ENCODE measurements at regions not wholly inside any gene's neighbourhood (a gene's known extent, or its start where the extent isn't known, plus 50 kb on each side); places are given as distances from the start of the nearest gene placed in this dataset.

- Histone ChIP-seq H3K4me3 (no peak overlapping the region), H3K27ac (ENCODE audit: control insufficient read depth, insufficient read depth) (no peak overlapping the region), H2AFZ (ENCODE audit: control insufficient read depth, low read depth, low read length) (no peak overlapping the region), H3K79me2 (ENCODE audit: control insufficient read depth, insufficient read depth, low read length) (no peaks in the 10 kb centered on the region), H3K9ac (ENCODE audit: control insufficient read depth, insufficient read depth, low read length) (no peak overlapping the region), H3K4me2 (ENCODE audit: control insufficient read depth, insufficient read depth) (no peak overlapping the region), H3K4me1 (ENCODE audit: control insufficient read depth, insufficient read depth, low read length) (no peaks in the 10 kb centered on the region), H3K27me3 (replicated peaks in 1 of 2; ENCODE audit: control insufficient read depth in 2 of 2, insufficient read depth in 2 of 2, low read length in 1 of 2) (no peaks in the 10 kb centered on the region), H3K36me3 (ENCODE audit: control insufficient read depth in 2 of 2, insufficient read depth in 2 of 2, low read length in 1 of 2) (no peaks in the 10 kb centered on the region), H3K9me3 (replicated peaks; ENCODE audit: control insufficient read depth, insufficient read depth, low read length) (no peaks in the 10 kb centered on the region), H4K20me1 (ENCODE audit: control insufficient read depth, insufficient read depth) (no peaks in the 10 kb centered on the region)
- 7% methylated on average over 5 of the region's 5 CpGs for WGBS (ENCODE audit: insufficient coverage, insufficient replicate concordance, low lambda C conversion rate, missing lambda C conversion rate)
- ChIA-PET RAD21 (ENCODE audit: unreplicated experiment) (no interaction called here), SMC1A (ENCODE audit: uncharacterized antibody, unreplicated experiment) (no interaction called here), POLR2A (no interaction called here), CTCF (no interaction called here)
- DNase-seq (ENCODE audit: low read depth, low spot score): no peak
- no peak for FAIRE-seq
- intact Hi-C loops (cut with micrococcal nuclease; ENCODE audit: unreplicated experiment): no loop called here
- in situ Hi-C loops (cut with MboI): no loop called here
- no TSS peak for BruUV-seq (replicated peaks)
- ATAC-seq: no peak
- TF ChIP-seq BHLHE40 (IDR thresholded peaks at IDR 0.05; ENCODE audit: borderline replicate concordance in 1 of 2, low read depth in 2 of 2, low read length in 1 of 2) (no peak), WRNIP1 (IDR thresholded peaks at IDR 0.05; ENCODE audit: borderline replicate concordance, low read depth, low read length) (no peak), PKNOX1 (IDR thresholded peaks at IDR 0.05) (no peak), KAT2A (conservative IDR thresholded peaks at IDR 0.05; ENCODE audit: control insufficient read depth, low read depth, low read length) (no peak), RELB (IDR thresholded peaks at IDR 0.05; ENCODE audit: low read depth) (no peak), LARP7 (IDR thresholded peaks at IDR 0.05) (no peak), E4F1 (IDR thresholded peaks at IDR 0.05; ENCODE audit: borderline replicate concordance, partially characterized antibody) (no peak), HCFC1 (IDR thresholded peaks at IDR 0.05; ENCODE audit: low read length) (no peak), NR2F1 (conservative IDR thresholded peaks at IDR 0.05) (no peak), SRF (IDR thresholded peaks at IDR 0.05; ENCODE audit: low read depth in 2 of 2, low read length in 2 of 2) (no peak), FOXM1 (IDR thresholded peaks at IDR 0.05; ENCODE audit: low read depth, low read length) (no peak), BCLAF1 (IDR thresholded peaks at IDR 0.05) (no peak), IRF4 (IDR thresholded peaks at IDR 0.05; ENCODE audit: low read depth, low read length) (no peak), MYB (IDR thresholded peaks at IDR 0.05; ENCODE audit: borderline replicate concordance, low read depth, low read length) (no peak), ELK1 (IDR thresholded peaks at IDR 0.05; ENCODE audit: low read depth, low read length) (no peak)
These were observed 312.3 kb downstream of the SV2B start for GRCh38 chr15:91412138-91412928.
